GM23338 (cell line): ENCODE measurements at regions not wholly inside any gene's neighbourhood (a gene's known extent, or its start where the extent isn't known, plus 50 kb on each side); places are given as distances from the start of the nearest gene placed in this dataset.

Experiments
- ATAC-seq: fragments of 200-7000 bp; cut with Tn5 transposase; 3 replicates; pipeline ENCODE4 v1.9.1; 2020
- DNase-seq: peaks from one replicate; pipeline ENCODE4 v3.0.0-alpha.2; 2015; ENCODE audit warnings: low spot score
- H2AFZ ChIP-seq: fragments of 200-600 bp; sonication (generic); 2 replicates; pipeline ENCODE4 v1.8.0; 2016; ENCODE audit warnings: antibody characterized with exemption, mild to moderate bottlenecking, moderate library complexity
- H3F3A ChIP-seq: fragments of 200-600 bp; sonication (generic); replicated peaks from 2 replicates; pipeline ENCODE4 v1.8.0; 2017; ENCODE audit warnings: antibody characterized with exemption, mixed run types, low read depth
- H3K27ac ChIP-seq: fragments of 200-600 bp; sonication (generic); 2 replicates; pipeline ENCODE4 v1.6.1; 2016; ENCODE audit warnings: low read depth
- H3K27me3 ChIP-seq: fragments of 200-600 bp; sonication (generic); 2 replicates; pipeline ENCODE4 v1.8.0; 2016; ENCODE audit warnings: mild to moderate bottlenecking, mixed run types, moderate library complexity; ENCODE audit not compliant: insufficient read depth
- H3K36me3 ChIP-seq: fragments of 200-600 bp; sonication (generic); 2 replicates; pipeline ENCODE4 v1.8.0; 2016; ENCODE audit warnings: mild to moderate bottlenecking; ENCODE audit not compliant: insufficient read depth
- H3K4me1 ChIP-seq: fragments of 200-600 bp; sonication (generic); 2 replicates; pipeline ENCODE4 v1.8.0; 2016; ENCODE audit warnings: mild to moderate bottlenecking, moderate library complexity; ENCODE audit not compliant: insufficient read depth
- H3K4me2 ChIP-seq: fragments of 200-600 bp; sonication (generic); 2 replicates; pipeline ENCODE4 v1.7.1; 2017; ENCODE audit warnings: mixed run types
- H3K4me3 ChIP-seq: fragments of 200-600 bp; sonication (generic); 2 replicates; pipeline ENCODE4 v1.6.1; 2016; ENCODE audit warnings: mixed run types
- H3K79me2 ChIP-seq: fragments of 200-600 bp; sonication (generic); replicated peaks from 2 replicates; pipeline ENCODE4 v1.8.0; 2017; ENCODE audit warnings: mild to moderate bottlenecking; ENCODE audit not compliant: insufficient read depth
- H3K9me2 ChIP-seq: fragments of 200-600 bp; sonication (generic); 2 replicates; pipeline ENCODE4 v1.8.0; 2017; ENCODE audit not compliant: insufficient read depth
- H4K20me1 ChIP-seq: fragments of 200-600 bp; sonication (generic); replicated peaks from 2 replicates; pipeline ENCODE4 v1.8.0; 2017; ENCODE audit warnings: mild to moderate bottlenecking; ENCODE audit not compliant: insufficient read depth
- H3K27ac Mint-ChIP-seq: 2 replicates; pipeline ENCODE4 v1.8.0; 2020; ENCODE audit warnings: inconsistent platforms, mild to moderate bottlenecking, moderate library complexity, mixed read lengths
- H3K27me3 Mint-ChIP-seq: 3 replicates; pipeline ENCODE4 v1.8.0; 2022; ENCODE audit warnings: low read depth, mild to moderate bottlenecking, moderate library complexity, mixed read lengths, inconsistent platforms; ENCODE audit not compliant: insufficient read depth, poor library complexity
- H3K36me3 Mint-ChIP-seq: 3 replicates; pipeline ENCODE4 v1.8.0; 2021; ENCODE audit warnings: low read depth, mild to moderate bottlenecking, inconsistent platforms, moderate library complexity, mixed read lengths
- H3K4me1 Mint-ChIP-seq: 3 replicates; pipeline ENCODE4 v1.8.0; 2020; ENCODE audit warnings: mild to moderate bottlenecking, inconsistent platforms, mixed read lengths
- H3K4me3 Mint-ChIP-seq: 3 replicates; pipeline ENCODE4 v1.8.0; 2021; ENCODE audit warnings: moderate library complexity, mild to moderate bottlenecking, inconsistent platforms, mixed read lengths
- H3K9me3 Mint-ChIP-seq: 3 replicates; pipeline ENCODE4 v1.8.0; 2020; ENCODE audit warnings: moderate library complexity, mild to moderate bottlenecking, inconsistent platforms, mixed read lengths
- CREB1 ChIP-seq: fragments of 250-450 bp; sonication (Bioruptor Pico); IDR thresholded peaks from 2 replicates; pipeline ENCODE4 v1.5.0; 2020; ENCODE audit warnings: low read depth, mild to moderate bottlenecking, moderate library complexity
- CTCF ChIP-seq, 2 experiments: fragments of 200-600 bp in 1 of 2; sonication (generic) in 1 of 2; conservative IDR thresholded peaks; 2 replicates each; pipeline versions ENCODE4 v1.5.1 to v1.6.1; 2016 to 2017; ENCODE audit warnings: antibody characterized with exemption in 2 of 2, low read depth in 2 of 2, mild to moderate bottlenecking in 2 of 2, moderate library complexity in 1 of 2
- EZH2 ChIP-seq: fragments of 200-600 bp; sonication (generic); IDR thresholded peaks from one replicate; pipeline ENCODE4 v1.8.0; 2017; ENCODE audit warnings: antibody characterized with exemption, mild to moderate bottlenecking, low read depth; ENCODE audit not compliant: unreplicated experiment
- JUNB ChIP-seq: IDR thresholded peaks from one replicate; pipeline ENCODE4 v1.6.1; 2016; ENCODE audit warnings: antibody characterized with exemption; ENCODE audit not compliant: unreplicated experiment
- NANOG ChIP-seq: IDR thresholded peaks from 2 replicates; pipeline ENCODE4 v1.6.1; 2016; ENCODE audit warnings: antibody characterized with exemption, borderline replicate concordance
- POLR2AphosphoS5 ChIP-seq: IDR thresholded peaks from 2 replicates; pipeline ENCODE4 v1.6.1; 2016; ENCODE audit warnings: antibody characterized with exemption, low read depth
- STAT1 ChIP-seq: IDR thresholded peaks from one replicate; pipeline ENCODE4 v1.6.1; 2016; ENCODE audit warnings: antibody characterized with exemption; ENCODE audit not compliant: unreplicated experiment
- ZNF114 ChIP-seq: fragments of 250-450 bp; sonication (Bioruptor Pico); IDR thresholded peaks from 2 replicates; pipeline ENCODE4 v1.5.0; 2020; ENCODE audit warnings: mild to moderate bottlenecking, moderate library complexity
- ZNF462 ChIP-seq: fragments of 250-450 bp; sonication (Bioruptor Pico); IDR thresholded peaks from 2 replicates; pipeline ENCODE4 v1.5.0; 2020; ENCODE audit warnings: mild to moderate bottlenecking, moderate library complexity
- TF ChIP-seq, protein P1 (sequence below): IDR thresholded peaks from 2 replicates; pipeline ENCODE4 v1.6.1; 2016; ENCODE audit warnings: antibody characterized with exemption
- TF ChIP-seq, protein P2 (sequence below): IDR thresholded peaks from one replicate; pipeline ENCODE4 v1.6.1; 2018; ENCODE audit warnings: antibody characterized with exemption; ENCODE audit not compliant: unreplicated experiment

DNA sequence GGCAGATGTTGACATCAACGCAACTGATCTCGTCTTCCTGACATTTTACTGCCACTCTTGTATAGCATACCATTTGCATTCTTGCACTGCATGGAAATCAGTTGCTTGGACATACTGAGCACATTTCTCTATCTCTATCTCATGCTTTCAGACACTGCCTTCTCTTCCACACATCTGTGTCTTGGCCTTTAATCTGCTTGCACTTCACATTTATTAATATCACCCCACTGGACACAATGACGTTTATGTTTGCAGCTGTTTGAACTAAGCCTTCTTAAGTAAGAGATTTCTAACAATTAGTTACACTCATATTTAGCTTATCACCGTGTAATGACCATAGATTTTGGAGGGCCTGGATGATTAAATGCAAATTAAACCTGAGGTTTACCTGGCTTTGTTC lies 229.8 kb upstream of the CDH19 start:
- Mint-ChIP-seq H3K27me3 (no peaks in the 10 kb centered on the region), H3K9me3 (no peaks in the 10 kb centered on the region), H3K27ac (no peak overlapping the region), H3K4me3 (no peak overlapping the region), H3K36me3 (no peaks in the 10 kb centered on the region), H3K4me1 (no peaks in the 10 kb centered on the region)
- TF ChIP-seq POLR2AphosphoS5 (no peak), CREB1 (no peak)
- DNase-seq (no peak), ATAC-seq (no peak)
- Histone ChIP-seq H2AFZ (no peak overlapping the region), H3K27ac (no peak overlapping the region), H3K4me2 (no peak overlapping the region), H4K20me1 (no peaks in the 10 kb centered on the region), H3K9me2 (peaks cover 4% of the 10 kb centered on the region; the same call in 1 of the 2 replicates), H3F3A (no peaks in the 10 kb centered on the region), H3K4me3 (no peak overlapping the region), H3K4me1 (no peaks in the 10 kb centered on the region), H3K27me3 (no peaks in the 10 kb centered on the region), H3K79me2 (no peaks in the 10 kb centered on the region), H3K36me3 (no peaks in the 10 kb centered on the region)

DNA sequence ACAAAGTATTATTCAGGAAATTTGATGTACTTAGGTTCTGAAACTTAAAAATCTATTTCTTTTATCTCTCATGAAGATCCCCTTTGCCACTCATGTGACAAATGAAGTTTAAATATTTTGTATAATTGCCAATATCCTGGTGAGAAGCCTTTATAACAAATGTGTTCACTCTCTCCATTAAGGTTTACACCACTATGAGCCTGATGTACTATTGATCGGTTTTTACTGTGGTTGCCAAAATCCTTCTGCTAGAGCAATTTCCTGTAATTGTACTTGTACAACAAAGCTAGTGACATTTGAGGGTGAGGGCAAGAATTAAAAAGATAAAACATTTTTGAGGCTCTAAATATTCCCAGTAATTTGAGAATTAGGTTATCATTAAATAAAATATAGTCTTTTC lies 222.3 kb upstream of the CDH19 start:
- no peak for ATAC-seq
- Histone ChIP-seq H3K27ac (no peak overlapping the region), H3F3A (no peaks in the 10 kb centered on the region), H3K36me3 (no peaks in the 10 kb centered on the region), H3K27me3 (no peaks in the 10 kb centered on the region), H4K20me1 (no peaks in the 10 kb centered on the region), H3K79me2 (no peaks in the 10 kb centered on the region), H3K4me2 (no peak overlapping the region), H2AFZ (no peak overlapping the region), H3K4me3 (no peak overlapping the region), H3K4me1 (no peaks in the 10 kb centered on the region), H3K9me2 (peaks cover under 1% of the 10 kb centered on the region; the same call in 1 of the 2 replicates)
- no peak overlapping the region for H3K4me3 Mint-ChIP-seq
- no peak for DNase-seq
- H3K27ac Mint-ChIP-seq: no peak overlapping the region
- H3K9me3 Mint-ChIP-seq: no peaks in the 10 kb centered on the region
- H3K4me1 Mint-ChIP-seq: no peaks in the 10 kb centered on the region
- H3K36me3 Mint-ChIP-seq: no peaks in the 10 kb centered on the region
- H3K27me3 Mint-ChIP-seq: no peaks in the 10 kb centered on the region
- TF ChIP-seq CTCF (conservative IDR thresholded peaks at IDR 0.05; ENCODE audit: low read depth in 2 of 2) (no peak), JUNB (no peak), ZNF462 (no peak), NANOG (no peak), EZH2 (no peak), STAT1 (no peak), ZNF114 (no peak), CREB1 (no peak)
- TF ChIP-seq, protein P1, sequence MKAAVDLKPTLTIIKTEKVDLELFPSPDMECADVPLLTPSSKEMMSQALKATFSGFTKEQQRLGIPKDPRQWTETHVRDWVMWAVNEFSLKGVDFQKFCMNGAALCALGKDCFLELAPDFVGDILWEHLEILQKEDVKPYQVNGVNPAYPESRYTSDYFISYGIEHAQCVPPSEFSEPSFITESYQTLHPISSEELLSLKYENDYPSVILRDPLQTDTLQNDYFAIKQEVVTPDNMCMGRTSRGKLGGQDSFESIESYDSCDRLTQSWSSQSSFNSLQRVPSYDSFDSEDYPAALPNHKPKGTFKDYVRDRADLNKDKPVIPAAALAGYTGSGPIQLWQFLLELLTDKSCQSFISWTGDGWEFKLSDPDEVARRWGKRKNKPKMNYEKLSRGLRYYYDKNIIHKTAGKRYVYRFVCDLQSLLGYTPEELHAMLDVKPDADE: no peak
- TF ChIP-seq, protein P2, sequence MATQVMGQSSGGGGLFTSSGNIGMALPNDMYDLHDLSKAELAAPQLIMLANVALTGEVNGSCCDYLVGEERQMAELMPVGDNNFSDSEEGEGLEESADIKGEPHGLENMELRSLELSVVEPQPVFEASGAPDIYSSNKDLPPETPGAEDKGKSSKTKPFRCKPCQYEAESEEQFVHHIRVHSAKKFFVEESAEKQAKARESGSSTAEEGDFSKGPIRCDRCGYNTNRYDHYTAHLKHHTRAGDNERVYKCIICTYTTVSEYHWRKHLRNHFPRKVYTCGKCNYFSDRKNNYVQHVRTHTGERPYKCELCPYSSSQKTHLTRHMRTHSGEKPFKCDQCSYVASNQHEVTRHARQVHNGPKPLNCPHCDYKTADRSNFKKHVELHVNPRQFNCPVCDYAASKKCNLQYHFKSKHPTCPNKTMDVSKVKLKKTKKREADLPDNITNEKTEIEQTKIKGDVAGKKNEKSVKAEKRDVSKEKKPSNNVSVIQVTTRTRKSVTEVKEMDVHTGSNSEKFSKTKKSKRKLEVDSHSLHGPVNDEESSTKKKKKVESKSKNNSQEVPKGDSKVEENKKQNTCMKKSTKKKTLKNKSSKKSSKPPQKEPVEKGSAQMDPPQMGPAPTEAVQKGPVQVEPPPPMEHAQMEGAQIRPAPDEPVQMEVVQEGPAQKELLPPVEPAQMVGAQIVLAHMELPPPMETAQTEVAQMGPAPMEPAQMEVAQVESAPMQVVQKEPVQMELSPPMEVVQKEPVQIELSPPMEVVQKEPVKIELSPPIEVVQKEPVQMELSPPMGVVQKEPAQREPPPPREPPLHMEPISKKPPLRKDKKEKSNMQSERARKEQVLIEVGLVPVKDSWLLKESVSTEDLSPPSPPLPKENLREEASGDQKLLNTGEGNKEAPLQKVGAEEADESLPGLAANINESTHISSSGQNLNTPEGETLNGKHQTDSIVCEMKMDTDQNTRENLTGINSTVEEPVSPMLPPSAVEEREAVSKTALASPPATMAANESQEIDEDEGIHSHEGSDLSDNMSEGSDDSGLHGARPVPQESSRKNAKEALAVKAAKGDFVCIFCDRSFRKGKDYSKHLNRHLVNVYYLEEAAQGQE: no peak
